Choroid plexus epithelial cell (primary cell): ENCODE measurements at regions not wholly inside any gene's neighbourhood (a gene's known extent, or its start where the extent isn't known, plus 50 kb on each side); places are given as distances from the start of the nearest gene placed in this dataset.

Experiments
- DNase-seq: peaks from one replicate; pipeline ENCODE4 v3.0.0-alpha.2; 2010; ENCODE audit warnings: low read depth
- H3K4me3 ChIP-seq: 2 replicates; pipeline ENCODE4 v1.5.1; 2011; ENCODE audit warnings: low read depth, mild to moderate bottlenecking, control low read depth, low read length, moderate library complexity
- TF ChIP-seq, protein P1 (sequence below): conservative IDR thresholded peaks from 2 replicates; pipeline ENCODE4 v1.5.1; 2011; ENCODE audit warnings: low read depth, mild to moderate bottlenecking, control low read depth, inconsistent platforms, low read length, moderate library complexity

DNA sequence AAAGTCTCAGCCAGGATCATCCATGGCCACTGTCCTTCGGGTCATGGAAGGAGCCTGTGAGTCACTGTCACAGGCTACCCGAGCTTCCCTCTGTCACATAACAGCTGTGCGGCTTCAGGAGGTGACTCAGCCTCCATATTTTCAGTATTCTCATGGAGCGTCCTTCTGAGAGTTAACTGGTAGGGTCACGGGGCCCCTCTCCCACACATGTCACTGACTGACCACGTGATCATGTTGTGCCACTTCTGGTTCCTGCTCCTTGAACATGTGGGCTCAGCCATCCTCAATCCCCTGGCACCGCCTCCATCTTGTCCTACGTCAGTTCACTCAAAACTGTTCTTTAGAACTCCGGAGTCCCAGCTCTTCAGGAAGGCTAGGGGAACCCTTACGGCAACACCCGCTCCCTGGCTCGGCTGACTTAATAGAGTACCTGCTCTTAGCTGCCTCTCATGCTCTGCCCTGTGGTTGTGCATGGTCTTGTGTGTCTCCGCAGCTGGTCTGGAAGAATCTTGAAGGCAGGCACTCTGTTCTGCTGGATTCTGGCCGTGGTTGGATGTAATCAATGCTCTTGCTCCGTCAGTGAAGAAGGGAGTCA, 182.8 kb downstream of the ICE1 start:
- no peak for DNase-seq
- no peak overlapping the region for H3K4me3 ChIP-seq
- TF ChIP-seq, protein P1, sequence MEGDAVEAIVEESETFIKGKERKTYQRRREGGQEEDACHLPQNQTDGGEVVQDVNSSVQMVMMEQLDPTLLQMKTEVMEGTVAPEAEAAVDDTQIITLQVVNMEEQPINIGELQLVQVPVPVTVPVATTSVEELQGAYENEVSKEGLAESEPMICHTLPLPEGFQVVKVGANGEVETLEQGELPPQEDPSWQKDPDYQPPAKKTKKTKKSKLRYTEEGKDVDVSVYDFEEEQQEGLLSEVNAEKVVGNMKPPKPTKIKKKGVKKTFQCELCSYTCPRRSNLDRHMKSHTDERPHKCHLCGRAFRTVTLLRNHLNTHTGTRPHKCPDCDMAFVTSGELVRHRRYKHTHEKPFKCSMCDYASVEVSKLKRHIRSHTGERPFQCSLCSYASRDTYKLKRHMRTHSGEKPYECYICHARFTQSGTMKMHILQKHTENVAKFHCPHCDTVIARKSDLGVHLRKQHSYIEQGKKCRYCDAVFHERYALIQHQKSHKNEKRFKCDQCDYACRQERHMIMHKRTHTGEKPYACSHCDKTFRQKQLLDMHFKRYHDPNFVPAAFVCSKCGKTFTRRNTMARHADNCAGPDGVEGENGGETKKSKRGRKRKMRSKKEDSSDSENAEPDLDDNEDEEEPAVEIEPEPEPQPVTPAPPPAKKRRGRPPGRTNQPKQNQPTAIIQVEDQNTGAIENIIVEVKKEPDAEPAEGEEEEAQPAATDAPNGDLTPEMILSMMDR = no peak

DNA sequence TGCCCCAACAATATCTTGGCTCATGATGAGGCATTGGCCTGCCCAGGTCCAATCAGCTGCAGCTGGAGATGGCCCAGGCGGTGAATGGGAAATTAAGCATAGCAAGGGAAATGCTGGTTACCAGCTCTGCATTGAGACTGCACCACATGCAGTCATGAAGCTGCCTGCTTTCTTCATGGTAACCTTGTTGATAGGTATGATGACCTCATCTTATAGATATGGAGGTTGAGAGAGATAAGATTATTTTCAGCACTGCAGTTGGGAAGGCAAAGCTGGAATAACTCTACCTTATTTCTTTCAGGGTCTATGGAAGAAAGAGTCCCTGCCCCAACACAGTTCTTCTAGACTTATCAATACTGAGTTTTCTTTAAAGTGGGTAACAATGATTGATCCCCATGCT, 180.1 kb downstream of the ICE1 start:
- DNase-seq = no peak
- no peak overlapping the region for H3K4me3 ChIP-seq
- TF ChIP-seq, protein P1 = no peak

DNA sequence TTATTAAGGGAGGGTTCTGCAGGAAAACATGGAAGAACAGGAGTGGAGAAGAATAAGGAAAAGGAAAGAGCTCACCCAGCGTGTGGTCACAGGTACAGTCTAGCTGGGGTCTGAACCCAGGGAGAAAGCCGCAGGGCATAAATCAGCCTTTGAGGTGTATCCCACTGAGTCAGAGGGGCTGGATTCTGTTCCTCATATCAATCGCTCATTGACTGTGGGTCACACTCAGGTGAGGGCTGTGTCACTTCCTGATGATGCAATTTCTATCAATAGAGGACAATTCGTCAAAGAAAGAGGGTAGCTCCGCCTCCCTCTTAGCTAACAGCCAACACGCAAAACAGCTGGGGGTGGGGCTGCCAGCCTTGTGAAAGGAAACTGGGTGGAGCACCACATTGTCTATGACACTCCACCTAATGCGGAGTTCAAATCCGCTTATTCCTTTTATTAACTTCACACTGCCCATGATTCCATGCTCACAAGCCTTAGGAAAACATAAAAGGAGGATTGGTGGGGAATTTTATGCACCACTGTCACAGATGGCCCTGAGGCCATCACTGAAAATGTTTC, 176.2 kb downstream of the ICE1 start:
- no peak for DNase-seq
- H3K4me3 ChIP-seq = no peak overlapping the region
- TF ChIP-seq, protein P1 = no peak

DNA sequence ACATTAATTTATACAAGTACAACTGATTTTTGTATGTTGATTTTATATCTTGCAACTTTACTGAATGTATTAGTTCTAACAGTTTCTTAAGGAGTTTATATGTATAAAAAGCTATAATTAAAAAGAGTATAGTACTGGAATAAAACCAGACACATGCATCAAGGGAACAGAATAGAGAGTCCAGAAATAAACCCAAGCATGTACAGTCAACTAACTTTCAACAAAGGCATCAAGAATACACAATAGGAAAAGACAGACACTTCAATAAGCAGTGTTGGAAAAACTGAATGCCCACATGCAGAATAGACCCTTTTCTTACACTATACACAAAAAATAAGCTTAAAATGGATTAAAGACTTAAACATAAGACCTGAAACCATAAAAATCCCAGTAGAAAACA, 170.9 kb downstream of the ICE1 start:
- DNase-seq = no peak
- TF ChIP-seq, protein P1 = no peak
- H3K4me3 ChIP-seq = no peak overlapping the region

DNA sequence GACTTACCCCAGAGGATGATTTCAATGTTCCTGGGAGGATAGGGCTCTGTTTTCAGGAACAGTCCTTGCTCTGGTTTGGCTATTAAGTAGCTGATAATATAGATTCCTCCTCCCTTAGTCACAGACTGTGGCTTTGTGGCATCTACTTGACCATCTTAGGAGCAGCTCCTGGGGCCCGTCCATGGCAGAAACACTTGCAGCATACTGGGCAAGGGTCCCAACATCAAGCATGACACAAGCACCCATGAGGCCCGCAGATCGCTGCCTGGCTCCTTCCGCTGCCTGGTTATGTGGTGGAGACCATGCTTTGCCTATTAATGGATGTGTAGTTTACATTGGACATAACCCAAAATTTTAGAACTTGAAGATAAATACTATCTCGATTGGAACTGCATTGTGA, 170.1 kb downstream of the ICE1 start:
- no peak for DNase-seq
- TF ChIP-seq, protein P1 = no peak
- no peak overlapping the region for H3K4me3 ChIP-seq

DNA sequence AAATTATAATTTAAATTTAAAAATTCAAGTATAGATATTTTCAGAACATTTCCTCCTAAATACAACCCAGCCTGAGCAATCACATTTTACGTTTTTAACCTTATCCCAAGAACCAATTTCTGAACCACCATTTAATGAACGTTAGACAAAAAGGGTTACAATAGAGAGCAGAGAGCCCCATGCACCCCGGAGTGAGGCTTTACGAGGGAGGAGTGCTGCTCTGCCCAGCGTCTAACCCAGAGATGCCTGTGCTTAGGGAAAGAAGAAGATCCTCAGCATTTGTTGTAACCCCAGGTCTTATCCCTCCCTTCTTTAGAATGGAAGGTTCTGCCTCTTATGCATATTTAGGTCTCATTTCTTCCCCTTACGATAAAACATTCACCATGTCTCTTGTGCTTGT, 169.1 kb downstream of the ICE1 start:
- no peak for DNase-seq
- TF ChIP-seq, protein P1 = no peak
- H3K4me3 ChIP-seq = no peak overlapping the region

DNA sequence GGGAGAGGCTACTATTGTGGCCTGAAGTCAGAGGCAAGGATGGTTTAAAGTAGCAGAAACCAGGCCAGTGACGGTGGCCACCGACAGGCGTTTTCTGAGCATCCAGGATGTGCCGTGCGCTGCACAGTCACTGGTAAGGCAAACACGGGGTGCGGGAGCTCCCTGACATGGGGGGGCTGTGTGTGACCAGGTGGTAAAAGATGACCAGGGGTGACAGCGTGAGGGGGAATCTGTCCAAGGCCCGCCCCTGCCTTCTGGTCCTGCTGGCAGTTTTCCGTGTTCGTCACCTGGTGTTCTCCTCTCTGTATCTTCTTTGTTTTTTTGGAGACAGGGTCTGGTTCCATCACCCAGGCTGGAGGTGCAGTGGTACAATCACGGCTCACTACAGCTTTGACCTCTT, 167.4 kb downstream of the ICE1 start:
- no peak for DNase-seq
- TF ChIP-seq, protein P1 = no peak

More for the DNA sequence above, 167.4 kb downstream of the ICE1 start:
- H3K4me3 ChIP-seq = no peak overlapping the region
